Liver (tissue), 3 donors: ENCODE measurements at regions not wholly inside any gene's neighbourhood (a gene's known extent, or its start where the extent isn't known, plus 50 kb on each side); places are given as distances from the start of the nearest gene placed in this dataset.

ENCODE experiments used
- ATF3 ChIP-seq: IDR thresholded peaks from 2 replicates; pipeline ENCODE4 v1.6.1; 2016; ENCODE audit warnings: antibody characterized with exemption
- EGR1 ChIP-seq, 2 donors: IDR thresholded peaks; 2 replicates each; pipeline ENCODE4 v1.6.1; 2016 to 2018; ENCODE audit warnings: antibody characterized with exemption in 2 of 2, low read depth in 2 of 2
- GABPA ChIP-seq, 2 donors: IDR thresholded peaks in 1 of 2; conservative IDR thresholded peaks in 1 of 2; 2 replicates each; pipeline ENCODE4 v1.6.1; 2016; ENCODE audit warnings: antibody characterized with exemption in 2 of 2, mild to moderate bottlenecking in 1 of 2, moderate library complexity in 1 of 2
- HNF4G ChIP-seq: IDR thresholded peaks from 2 replicates; pipeline ENCODE4 v1.6.1; 2016; ENCODE audit warnings: antibody characterized with exemption
- JUND ChIP-seq, 2 donors: IDR thresholded peaks; 2 replicates each; pipeline ENCODE4 v1.6.1; 2016; ENCODE audit warnings: antibody characterized with exemption in 2 of 2
- REST ChIP-seq: IDR thresholded peaks from 2 replicates; pipeline ENCODE4 v1.6.1; 2016; ENCODE audit warnings: antibody characterized with exemption, mild to moderate bottlenecking
- RXRA ChIP-seq, 2 donors: IDR thresholded peaks; 2 replicates each; pipeline ENCODE4 v1.6.1; 2017 to 2018; ENCODE audit warnings: antibody characterized with exemption in 2 of 2, mild to moderate bottlenecking in 1 of 2
- SP1 ChIP-seq: IDR thresholded peaks from 2 replicates; pipeline ENCODE4 v1.6.1; 2018; ENCODE audit warnings: antibody characterized with exemption, mild to moderate bottlenecking
- TAF1 ChIP-seq: conservative IDR thresholded peaks from 2 replicates; pipeline ENCODE4 v1.6.1; 2016; ENCODE audit warnings: antibody characterized with exemption, mild to moderate bottlenecking
- YY1 ChIP-seq: IDR thresholded peaks from 2 replicates; pipeline ENCODE4 v1.6.1; 2016; ENCODE audit warnings: antibody characterized with exemption, mild to moderate bottlenecking
- ZBTB33 ChIP-seq: IDR thresholded peaks from 2 replicates; pipeline ENCODE4 v1.6.1; 2016; ENCODE audit warnings: antibody characterized with exemption
- TF ChIP-seq, protein P1 (sequence below): fragments of 150-350 bp; IDR thresholded peaks from 2 replicates; pipeline ENCODE4 v1.5.1; 2017; ENCODE audit warnings: improper control_type of control experiment, low read depth, low read length; ENCODE audit not compliant: missing input control
- TF ChIP-seq, protein P2 (sequence below): IDR thresholded peaks from 2 replicates; pipeline ENCODE4 v1.6.1; 2016; ENCODE audit warnings: antibody characterized with exemption
- donor health status: healthy.
- donor health status: healthy.

DNA sequence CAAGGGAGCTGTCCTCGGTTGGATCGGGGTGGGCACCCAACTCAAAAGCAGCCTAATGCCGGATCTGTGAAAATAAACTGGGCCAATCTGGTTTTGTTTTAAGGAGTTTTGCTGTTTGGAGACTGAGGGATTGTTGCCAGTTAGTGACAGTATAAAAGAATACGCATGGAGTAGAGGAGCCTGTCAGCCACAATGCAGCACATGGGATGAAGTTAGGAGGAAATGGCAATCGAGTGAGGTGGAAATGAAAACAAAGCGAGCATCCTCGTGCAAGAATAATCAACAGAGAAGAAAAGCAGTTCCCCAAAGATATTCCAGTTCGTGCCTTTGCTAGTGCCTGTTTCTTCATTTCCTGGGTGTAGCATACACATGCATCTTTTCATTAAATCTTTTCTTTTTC, 108.4 kb upstream of the RORA start:
- TF ChIP-seq, protein P1, sequence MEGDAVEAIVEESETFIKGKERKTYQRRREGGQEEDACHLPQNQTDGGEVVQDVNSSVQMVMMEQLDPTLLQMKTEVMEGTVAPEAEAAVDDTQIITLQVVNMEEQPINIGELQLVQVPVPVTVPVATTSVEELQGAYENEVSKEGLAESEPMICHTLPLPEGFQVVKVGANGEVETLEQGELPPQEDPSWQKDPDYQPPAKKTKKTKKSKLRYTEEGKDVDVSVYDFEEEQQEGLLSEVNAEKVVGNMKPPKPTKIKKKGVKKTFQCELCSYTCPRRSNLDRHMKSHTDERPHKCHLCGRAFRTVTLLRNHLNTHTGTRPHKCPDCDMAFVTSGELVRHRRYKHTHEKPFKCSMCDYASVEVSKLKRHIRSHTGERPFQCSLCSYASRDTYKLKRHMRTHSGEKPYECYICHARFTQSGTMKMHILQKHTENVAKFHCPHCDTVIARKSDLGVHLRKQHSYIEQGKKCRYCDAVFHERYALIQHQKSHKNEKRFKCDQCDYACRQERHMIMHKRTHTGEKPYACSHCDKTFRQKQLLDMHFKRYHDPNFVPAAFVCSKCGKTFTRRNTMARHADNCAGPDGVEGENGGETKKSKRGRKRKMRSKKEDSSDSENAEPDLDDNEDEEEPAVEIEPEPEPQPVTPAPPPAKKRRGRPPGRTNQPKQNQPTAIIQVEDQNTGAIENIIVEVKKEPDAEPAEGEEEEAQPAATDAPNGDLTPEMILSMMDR = no peak
- TF ChIP-seq SP1 (no peak), EGR1 (IDR thresholded peaks at IDR 0.05; ENCODE audit: low read depth in 2 of 2) (no peak), HNF4G (no peak), RXRA (IDR thresholded peaks at IDR 0.05) (no peak), ZBTB33 (no peak), JUND (IDR thresholded peaks at IDR 0.05) (no peak), REST (no peak), ATF3 (no peak), YY1 (no peak), GABPA (IDR thresholded peaks at IDR 0.05 in 1 of 2, conservative IDR thresholded peaks at IDR 0.05 in 1 of 2) (no peak), TAF1 (no peak)
- TF ChIP-seq, protein P2, sequence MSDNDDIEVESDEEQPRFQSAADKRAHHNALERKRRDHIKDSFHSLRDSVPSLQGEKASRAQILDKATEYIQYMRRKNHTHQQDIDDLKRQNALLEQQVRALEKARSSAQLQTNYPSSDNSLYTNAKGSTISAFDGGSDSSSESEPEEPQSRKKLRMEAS = no peak
